Activated T-cell treated with anti-CD3 and anti-CD28 coated beads, Interleukin-2, amount 50 U/mL, for 48 hours (primary cell): ENCODE measurements at regions not wholly inside any gene's neighbourhood (a gene's known extent, or its start where the extent isn't known, plus 50 kb on each side); places are given as distances from the start of the nearest gene placed in this dataset.
"Not testable (repeated sequence)": the region's sequence is repeated elsewhere in the genome, so short reads cannot be mapped to it uniquely, and the experiment has no call there.

ENCODE experiments used
- DNase-seq, 2 experiments: peaks; one replicate each; pipeline ENCODE4 v3.0.0-alpha.2; 2020

DNA sequence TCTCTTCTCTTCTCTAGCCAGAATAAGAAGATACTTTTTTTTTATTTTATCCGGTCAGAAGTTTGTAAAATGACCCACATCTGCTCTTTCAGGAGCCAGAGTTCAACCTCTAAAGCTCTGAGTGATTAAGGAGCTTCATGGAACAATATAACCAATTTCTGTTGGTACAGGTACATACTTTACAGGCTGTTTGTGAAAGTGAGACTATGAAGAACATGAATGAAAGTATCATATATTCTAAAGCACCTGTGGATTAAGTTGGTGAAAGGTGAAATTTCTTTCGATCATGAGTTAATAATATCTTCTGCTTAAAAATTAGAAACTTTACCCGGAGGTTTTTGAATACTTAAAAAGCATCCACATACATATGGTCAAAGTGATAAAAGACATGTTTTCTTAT, 65.2 kb downstream of the DMRT2 start:
- no peak for DNase-seq

GRCh38 chr9:1117439-1117838, 67.3 kb downstream of the DMRT2 start:
- DNase-seq, result no peak

DNA sequence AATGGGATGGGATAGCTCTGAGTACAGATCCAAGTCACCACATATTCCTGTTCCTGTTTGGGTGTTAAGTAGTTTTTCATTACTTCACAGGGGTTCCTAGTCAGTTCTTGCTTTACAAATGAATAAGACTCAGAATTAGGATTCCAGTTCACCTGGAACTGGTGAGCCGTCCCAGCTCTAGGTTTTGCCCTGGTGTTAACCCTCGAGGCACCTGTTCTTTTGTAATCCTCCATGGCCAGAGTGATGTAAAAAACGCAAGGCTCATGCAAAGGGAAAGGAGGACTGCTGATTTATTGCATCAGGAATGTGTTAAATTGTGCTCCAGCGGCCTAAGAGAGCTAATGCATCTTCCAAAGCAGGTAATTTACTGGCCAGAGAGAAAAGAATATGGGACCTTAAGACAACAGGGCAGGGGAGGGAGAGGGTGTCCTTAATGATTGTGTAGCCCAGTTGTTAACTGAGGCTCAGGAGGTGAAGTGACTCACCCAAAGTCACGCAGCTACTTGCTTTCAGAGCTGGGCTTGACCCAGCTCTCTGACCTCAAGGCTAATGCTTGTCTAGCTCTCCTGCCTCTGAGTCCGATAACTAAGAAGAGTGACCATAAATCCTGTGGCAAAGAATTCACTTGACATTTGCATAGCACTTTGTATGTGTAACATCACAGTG, 70.5 kb downstream of the DMRT2 start:
- DNase-seq, result no peak

DNA sequence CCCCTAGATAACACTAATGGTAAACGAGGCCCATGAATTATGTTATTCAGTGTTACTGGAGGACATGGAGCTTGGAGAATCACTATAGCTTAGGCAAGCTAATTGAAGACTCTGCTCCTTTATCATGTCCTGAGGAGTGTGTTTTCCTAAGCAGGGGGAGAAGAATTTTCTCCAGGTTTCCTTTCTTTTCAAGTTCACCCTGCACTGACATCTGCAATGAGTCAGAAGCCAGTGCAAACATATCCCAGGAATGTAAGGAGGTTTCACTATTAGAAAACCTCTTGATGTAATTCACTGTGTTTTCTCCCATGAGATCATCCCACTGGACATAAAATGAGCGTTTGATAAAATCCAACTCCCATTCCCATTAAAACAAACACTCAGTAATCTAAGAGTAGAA, 75.6 kb downstream of the DMRT2 start:
- DNase-seq, result no peak

- DNase-seq, result no peak
Observed at GRCh38 chr9:1128046-1128445, 77.9 kb downstream of the DMRT2 start.

DNA sequence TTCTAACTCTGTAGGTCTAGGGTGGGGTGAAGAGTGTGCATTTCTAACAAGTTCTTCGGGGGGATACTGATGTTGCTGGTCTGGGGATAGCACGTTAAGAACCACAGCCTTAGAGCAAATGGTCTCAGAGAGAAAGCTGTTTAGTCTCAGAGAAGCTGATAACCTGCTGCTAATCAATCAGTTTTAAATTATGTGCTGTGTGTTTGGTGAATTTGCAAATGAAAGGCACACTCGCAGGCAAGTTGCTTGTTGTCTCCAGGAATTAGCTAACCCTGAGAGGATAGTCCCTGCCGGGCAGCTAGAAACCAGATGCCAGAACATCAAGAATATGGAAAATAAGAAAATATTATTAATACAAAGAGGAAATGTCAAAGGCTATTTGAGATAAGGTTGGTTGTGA, 79.2 kb downstream of the DMRT2 start:
- no peak for DNase-seq

DNA sequence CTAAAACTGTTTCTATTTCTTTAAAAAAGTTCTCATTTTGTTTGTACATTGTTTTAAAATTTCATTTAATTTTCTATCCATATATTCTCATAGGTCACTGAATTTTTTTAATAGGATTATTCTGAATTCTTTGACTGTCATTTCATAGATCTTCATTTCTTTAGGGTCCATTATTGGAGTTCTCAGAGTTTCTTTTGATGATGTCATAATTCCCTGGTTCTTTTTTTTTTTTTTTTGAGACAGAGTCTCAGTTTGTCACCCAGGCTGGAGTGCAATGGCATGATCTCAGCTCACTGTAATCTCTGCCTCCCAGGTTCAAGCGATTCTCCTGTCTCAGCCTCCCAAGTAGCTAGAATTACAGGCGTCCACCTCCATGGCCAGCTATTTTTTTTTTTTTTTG, 89.9 kb downstream of the DMRT2 start:
- DNase-seq, result no peak

GRCh38 chr9:1151691-1152090, 101.5 kb downstream of the DMRT2 start:
- DNase-seq, result no peak

DNA sequence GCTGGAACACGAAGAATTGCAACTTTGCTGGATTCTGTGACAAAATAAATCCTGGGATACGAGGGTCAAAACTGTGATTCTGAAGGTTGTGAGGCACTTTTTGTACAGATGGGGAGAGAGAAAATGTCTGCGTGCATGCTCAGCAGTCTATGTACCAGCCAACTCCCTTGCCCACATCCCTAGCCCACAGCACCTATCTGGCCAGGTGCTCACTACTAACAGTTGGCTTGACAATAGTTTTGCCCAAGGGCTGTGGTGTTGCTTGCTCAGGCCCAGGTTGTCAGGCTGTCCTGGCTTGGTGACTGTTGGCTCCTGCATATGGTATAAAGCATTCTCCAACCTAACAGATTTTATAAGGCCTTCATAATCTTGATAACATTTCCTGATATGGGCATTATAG, 102.0 kb downstream of the DMRT2 start:
- DNase-seq, result no peak

GRCh38 chr9:1154739-1155138, 104.6 kb downstream of the DMRT2 start:
- DNase-seq, result no peak

- no peak for DNase-seq
Observed at GRCh38 chr9:1155602-1156001, 105.4 kb downstream of the DMRT2 start.

GRCh38 chr9:1156794-1157550, 106.8 kb downstream of the DMRT2 start:
- DNase-seq, result no peak

- DNase-seq, result no peak
Observed at GRCh38 chr9:1157836-1158235, 107.7 kb downstream of the DMRT2 start.

- no peak for DNase-seq
Observed at GRCh38 chr9:1170918-1171317, 120.8 kb downstream of the DMRT2 start.

- DNase-seq, result no peak
Observed at GRCh38 chr9:1171546-1171945, 121.4 kb downstream of the DMRT2 start.

- DNase-seq, result no peak
Observed at GRCh38 chr9:1173211-1173610, 123.1 kb downstream of the DMRT2 start.

- DNase-seq, result no peak
Observed at GRCh38 chr9:1173993-1174392, 123.8 kb downstream of the DMRT2 start.

DNA sequence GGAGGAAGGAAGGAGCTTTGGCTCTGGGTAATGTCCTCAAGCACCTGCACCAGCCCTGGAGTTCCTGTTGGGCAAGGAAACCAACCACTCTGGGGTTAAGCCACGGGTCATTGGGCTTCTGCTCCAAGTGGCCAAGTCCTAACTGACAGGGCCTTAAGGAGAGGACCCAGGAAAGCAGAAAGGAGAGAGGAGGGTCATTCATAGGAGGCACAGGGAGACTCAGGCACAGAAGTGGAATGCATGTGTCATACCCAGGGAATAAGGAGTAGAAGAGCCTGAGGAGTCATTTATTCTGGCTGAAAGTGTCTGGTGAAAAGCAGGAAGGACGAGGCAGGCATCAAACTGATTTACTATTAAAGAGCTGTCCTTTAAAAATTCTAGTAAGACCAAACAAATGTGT, 129.2 kb downstream of the DMRT2 start:
- no peak for DNase-seq

- no peak for DNase-seq
Observed at GRCh38 chr9:1184146-1184545, 134.0 kb downstream of the DMRT2 start.

GRCh38 chr9:1187137-1187536, 137.0 kb downstream of the DMRT2 start:
- DNase-seq, result not testable (repeated sequence)

DNA sequence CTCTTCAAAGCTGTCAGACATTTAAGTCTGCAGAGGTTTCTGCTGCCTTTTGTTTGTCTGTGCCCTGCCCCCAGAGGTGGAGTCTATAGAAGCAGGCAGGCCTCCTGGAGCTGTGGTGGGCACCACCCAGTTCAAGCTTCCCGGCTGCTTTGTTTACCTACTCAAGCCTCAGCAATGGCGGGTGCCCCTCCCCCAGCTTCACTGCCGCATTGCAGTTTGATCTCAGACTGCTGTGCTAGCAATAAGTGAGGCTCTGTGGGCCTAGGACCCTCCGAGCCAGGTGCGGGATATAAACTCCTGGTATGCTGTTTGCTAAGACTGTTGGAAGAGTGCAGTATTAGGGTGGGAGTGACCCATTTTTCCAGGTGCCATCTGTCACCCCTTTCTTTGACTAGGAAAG, 145.5 kb downstream of the DMRT2 start:
- DNase-seq, result not testable (repeated sequence)

DNA sequence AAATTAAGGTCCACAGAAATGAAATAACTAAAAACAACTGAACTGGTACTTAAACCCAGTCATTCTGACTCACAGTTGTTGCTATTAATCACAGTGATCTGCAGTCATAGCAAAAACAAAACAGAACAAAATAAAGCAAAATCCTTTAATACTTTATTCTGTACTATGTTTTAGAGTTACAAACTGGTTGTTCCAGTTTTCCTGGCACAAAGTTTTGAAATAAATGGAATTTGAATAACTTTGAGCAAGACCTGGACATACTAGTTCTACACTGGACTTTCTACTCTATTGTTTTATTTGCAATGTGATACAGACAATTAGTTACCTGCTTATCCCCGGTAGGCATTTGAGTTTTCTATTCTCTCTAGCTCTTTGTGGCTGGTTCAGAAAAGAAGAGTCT, 147.9 kb downstream of the DMRT2 start:
- DNase-seq, result no peak

DNA sequence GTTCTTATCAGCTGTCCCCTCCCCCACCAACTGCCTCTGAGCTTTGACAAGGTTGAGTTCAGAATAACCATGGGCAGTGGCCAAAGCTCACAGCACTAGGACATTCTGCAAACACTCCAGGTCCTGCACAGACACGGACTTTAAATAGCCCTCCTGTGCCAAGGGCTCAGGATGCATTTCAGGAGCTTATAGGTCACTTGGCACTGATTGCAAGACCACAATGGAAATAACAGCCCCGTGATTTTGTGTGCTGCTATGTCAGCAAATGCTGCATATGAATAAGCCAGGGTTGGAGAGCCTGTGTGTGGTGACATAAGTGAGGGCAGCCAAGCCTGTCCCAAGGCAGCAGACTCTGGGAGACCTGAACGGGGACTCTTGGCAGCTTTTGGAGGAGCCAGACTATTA, 150.7 kb downstream of the DMRT2 start:
- DNase-seq, result no peak

DNA sequence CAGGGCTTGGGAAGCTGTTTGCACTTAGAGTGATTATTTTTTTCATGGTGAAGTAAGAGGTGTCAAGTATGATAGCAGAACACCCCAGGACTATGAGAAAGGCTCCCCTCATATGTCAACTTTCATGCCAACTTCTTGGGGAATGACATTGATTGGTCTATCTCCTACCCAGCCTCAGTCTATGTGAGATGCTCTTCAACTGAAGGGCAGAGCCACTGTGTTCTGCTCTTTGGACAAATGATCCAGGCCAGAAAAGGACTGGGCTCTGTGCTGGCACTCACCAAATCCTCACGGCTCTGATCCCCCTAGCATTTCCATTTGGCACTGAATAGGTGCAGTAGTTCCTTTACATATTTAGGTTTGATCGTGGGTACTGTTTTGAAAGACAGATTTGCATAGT, 151.1 kb downstream of the DMRT2 start:
- no peak for DNase-seq

DNA sequence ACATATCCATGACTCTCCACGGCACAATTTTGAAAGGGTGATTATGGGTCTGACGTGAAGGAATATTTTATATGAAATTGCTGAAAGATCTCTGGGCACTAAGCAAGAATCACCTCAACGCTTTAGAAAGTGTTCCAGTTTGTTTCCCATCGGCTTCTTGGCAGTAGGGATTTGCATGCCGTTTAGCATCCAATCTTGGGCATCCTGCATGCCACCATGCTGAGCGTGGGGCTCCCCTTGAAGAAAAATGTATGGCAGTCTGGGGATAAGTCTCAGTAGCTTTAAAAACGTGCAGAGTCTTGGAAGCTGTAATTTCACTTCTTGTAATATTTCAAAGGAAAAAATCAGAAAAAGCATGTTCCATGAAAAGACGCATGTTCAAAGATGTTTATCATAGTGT, 151.7 kb downstream of the DMRT2 start:
- DNase-seq, result no peak
